ENCODE measurements at regions not wholly inside any gene's neighbourhood (a gene's known extent, or its start where the extent isn't known, plus 50 kb on each side); places are given as distances from the start of the nearest gene placed in this dataset.

- TF ChIP-seq, protein P1, sequence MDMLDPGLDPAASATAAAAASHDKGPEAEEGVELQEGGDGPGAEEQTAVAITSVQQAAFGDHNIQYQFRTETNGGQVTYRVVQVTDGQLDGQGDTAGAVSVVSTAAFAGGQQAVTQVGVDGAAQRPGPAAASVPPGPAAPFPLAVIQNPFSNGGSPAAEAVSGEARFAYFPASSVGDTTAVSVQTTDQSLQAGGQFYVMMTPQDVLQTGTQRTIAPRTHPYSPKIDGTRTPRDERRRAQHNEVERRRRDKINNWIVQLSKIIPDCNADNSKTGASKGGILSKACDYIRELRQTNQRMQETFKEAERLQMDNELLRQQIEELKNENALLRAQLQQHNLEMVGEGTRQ (IDR thresholded peaks at IDR 0.05; ENCODE audit: borderline replicate concordance, low read depth, low read length) = no peak
- TF ChIP-seq GABPA (IDR thresholded peaks at IDR 0.05; ENCODE audit: low read depth) = no peak
- no peak for TF ChIP-seq SMC3 (IDR thresholded peaks at IDR 0.05; ENCODE audit: low read depth, low read length)
- no peak for TF ChIP-seq ELF1 (IDR thresholded peaks at IDR 0.05)
- no peak for TF ChIP-seq CTCF (IDR thresholded peaks at IDR 0.05)
- TF ChIP-seq CHD2 (IDR thresholded peaks at IDR 0.05; ENCODE audit: low read length, partially characterized antibody) = no peak
- no peak for TF ChIP-seq TAF1 (IDR thresholded peaks at IDR 0.05; ENCODE audit: borderline replicate concordance, low read depth, low read length)
- no peak for TF ChIP-seq NFIC (IDR thresholded peaks at IDR 0.05; ENCODE audit: borderline replicate concordance)
- no peak for TF ChIP-seq EP300 (IDR thresholded peaks at IDR 0.05; ENCODE audit: borderline replicate concordance in 1 of 2, low read depth in 1 of 2, low read length in 1 of 2)
- TF ChIP-seq FOXM1 (IDR thresholded peaks at IDR 0.05; ENCODE audit: low read depth) = no peak
- no peak for TF ChIP-seq YY1 (IDR thresholded peaks at IDR 0.05; ENCODE audit: low read depth)
Measured at GRCh38 chr2:164371916-164372315, 249.4 kb downstream of the GRB14 start.

Data from SK-N-SH (cell line).